GM12864 (cell line): ENCODE measurements at regions not wholly inside any gene's neighbourhood (a gene's known extent, or its start where the extent isn't known, plus 50 kb on each side); places are given as distances from the start of the nearest gene placed in this dataset.

Source experiments
- DNase-seq: peaks from one replicate; pipeline ENCODE4 v3.0.0-alpha.2; 2011; ENCODE audit warnings: low read depth
- H3K4me3 ChIP-seq: 2 replicates; pipeline ENCODE4 v1.5.1; 2011; ENCODE audit warnings: mild to moderate bottlenecking, low read depth, low read length, control low read depth
- CTCF ChIP-seq: IDR thresholded peaks from 2 replicates; pipeline ENCODE4 v1.5.1; 2011; ENCODE audit warnings: low read depth, mild to moderate bottlenecking, moderate library complexity, low read length, control low read depth, inconsistent platforms; ENCODE audit errors: missing control alignments

GRCh38 chr5:10057356-10057755 is 192.3 kb downstream of the ATPSCKMT start:
- DNase-seq = no peak
- TF ChIP-seq CTCF = no peak
- no peak overlapping the region for H3K4me3 ChIP-seq

- DNase-seq = no peak
- TF ChIP-seq CTCF = no peak
- no peak overlapping the region for H3K4me3 ChIP-seq
Observed at GRCh38 chr5:10056228-10056760, 193.4 kb downstream of the ATPSCKMT start.

GRCh38 chr5:10049858-10050455 is 199.7 kb downstream of the ATPSCKMT start:
- TF ChIP-seq CTCF = no peak

GRCh38 chr5:10046676-10047075 is 203.0 kb downstream of the ATPSCKMT start:
- H3K4me3 ChIP-seq = no peak overlapping the region
- TF ChIP-seq CTCF = no peak
- DNase-seq = no peak

More at GRCh38 chr5:10049858-10050455, 199.7 kb downstream of the ATPSCKMT start:
- no peak for DNase-seq
- no peak overlapping the region for H3K4me3 ChIP-seq

- DNase-seq = no peak
- TF ChIP-seq CTCF = no peak
- no peak overlapping the region for H3K4me3 ChIP-seq
Observed at GRCh38 chr5:10045376-10045775, 204.3 kb downstream of the ATPSCKMT start.

GRCh38 chr5:10036136-10036815 is 213.4 kb downstream of the ATPSCKMT start:
- TF ChIP-seq CTCF = no peak
- DNase-seq = no peak
- H3K4me3 ChIP-seq = no peak overlapping the region

GRCh38 chr5:10034001-10034400 is 215.7 kb downstream of the ATPSCKMT start:
- no peak for TF ChIP-seq CTCF

More at GRCh38 chr5:10034001-10034400, 215.7 kb downstream of the ATPSCKMT start:
- no peak overlapping the region for H3K4me3 ChIP-seq
- no peak for DNase-seq
